GM19395 (cell line): ENCODE measurements at regions not wholly inside any gene's neighbourhood (a gene's known extent, or its start where the extent isn't known, plus 50 kb on each side); places are given as distances from the start of the nearest gene placed in this dataset.
"Not testable (repeated sequence)": the region's sequence is repeated elsewhere in the genome, so short reads cannot be mapped to it uniquely, and the experiment has no call there.

Experiments
- ATAC-seq: cut with Tn5 transposase; IDR thresholded peaks from one replicate; pipeline ENCODE4 v1.9.1; 2021; ENCODE audit warnings: mild to moderate bottlenecking, moderate library complexity; ENCODE audit not compliant: unreplicated experiment

DNA sequence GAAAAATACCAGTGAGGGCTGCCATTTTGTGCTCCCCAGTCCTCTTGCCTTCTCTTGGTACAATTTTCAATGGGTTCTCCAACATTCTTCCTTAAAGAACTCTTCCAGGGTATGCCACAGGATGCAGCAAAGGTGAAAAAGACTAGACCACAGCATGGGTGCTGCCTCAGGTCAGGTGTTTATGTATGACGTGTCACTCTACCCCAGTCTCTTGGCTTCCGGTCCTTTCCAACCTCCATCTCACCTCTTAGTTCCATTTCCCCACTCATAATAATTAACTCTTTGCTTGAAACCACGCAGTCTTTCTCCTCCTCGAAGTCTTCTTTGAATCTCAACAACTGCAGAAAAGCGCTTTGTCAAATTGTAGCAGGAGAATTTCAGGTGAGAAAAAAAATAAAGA, 104.7 kb upstream of the TBC1D5 start:
- ATAC-seq = no peak

DNA sequence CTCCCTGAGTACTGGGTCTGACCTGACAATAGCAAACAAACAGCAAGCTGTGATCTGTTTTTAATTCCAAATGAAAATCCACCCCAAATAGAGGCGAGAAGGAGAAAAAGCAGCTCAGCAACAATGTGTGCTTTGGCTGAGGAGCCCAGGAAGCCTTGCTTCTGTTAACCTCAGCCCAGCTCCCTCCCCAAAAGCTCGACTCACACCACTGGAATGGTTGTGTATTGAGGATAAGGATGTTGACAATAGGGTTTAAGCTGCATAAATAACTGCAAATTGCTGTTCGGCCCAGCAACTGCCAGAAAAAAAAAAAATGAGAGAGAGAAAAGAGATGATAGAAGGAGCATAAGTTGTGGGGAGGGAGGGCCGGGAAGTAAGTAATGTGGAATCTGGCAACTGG, 104.0 kb upstream of the TBC1D5 start:
- ATAC-seq = no peak

DNA sequence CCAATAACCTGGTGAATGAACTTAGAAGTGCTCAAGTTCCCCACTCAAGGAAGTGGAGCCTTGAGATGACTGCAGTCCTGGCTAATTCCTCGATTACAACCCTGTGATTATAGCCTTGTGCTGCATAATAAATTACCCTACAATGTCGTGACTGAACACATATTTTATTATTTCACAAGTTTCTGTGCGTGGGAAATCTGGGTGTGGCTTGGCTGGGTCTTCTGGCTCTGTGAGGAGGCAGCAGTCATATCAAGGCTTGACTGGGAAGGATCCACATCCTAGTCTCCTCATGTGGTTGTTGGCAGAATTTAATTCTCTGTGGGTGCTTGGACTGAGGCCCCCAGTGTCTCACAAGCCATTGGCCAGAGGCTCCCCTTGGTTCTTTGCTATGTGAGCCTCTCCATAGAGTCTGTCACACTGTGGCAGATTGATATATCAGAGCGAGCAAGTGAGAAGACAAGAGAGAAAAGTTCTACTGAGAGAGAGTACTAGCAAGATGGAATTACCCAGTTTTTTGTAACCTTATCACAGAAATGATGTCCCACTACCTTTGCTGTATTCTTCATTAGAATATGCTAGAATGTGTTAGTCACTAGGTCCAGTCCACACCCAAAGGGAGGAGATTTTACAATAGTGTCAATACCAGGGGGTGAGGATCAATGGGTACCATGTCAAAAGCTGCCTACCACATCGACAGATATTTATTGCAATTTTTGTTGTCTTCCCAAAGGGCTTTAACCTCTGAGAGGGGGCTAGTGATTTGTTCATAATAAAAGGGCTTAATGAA, 102.8 kb upstream of the TBC1D5 start:
- ATAC-seq = no peak

DNA sequence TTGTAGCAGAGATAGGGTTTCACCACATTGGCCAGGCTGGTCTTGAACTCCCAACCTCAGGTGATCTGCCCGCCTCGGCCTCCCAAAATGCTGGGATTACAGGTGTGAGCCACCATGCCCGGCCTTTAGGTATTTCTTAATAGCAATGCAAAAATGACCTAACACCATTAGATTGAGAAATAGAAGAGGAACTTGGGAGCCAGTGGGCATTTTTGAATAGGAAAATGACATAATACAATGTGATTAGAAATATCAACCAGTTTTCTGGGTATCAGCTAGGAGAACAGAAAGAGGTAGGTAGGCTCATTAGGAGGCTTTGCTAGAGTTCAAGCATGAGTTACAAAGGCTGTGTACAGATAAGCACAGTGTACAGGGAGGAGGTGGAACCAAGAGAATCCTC, 101.8 kb upstream of the TBC1D5 start:
- ATAC-seq = no peak

DNA sequence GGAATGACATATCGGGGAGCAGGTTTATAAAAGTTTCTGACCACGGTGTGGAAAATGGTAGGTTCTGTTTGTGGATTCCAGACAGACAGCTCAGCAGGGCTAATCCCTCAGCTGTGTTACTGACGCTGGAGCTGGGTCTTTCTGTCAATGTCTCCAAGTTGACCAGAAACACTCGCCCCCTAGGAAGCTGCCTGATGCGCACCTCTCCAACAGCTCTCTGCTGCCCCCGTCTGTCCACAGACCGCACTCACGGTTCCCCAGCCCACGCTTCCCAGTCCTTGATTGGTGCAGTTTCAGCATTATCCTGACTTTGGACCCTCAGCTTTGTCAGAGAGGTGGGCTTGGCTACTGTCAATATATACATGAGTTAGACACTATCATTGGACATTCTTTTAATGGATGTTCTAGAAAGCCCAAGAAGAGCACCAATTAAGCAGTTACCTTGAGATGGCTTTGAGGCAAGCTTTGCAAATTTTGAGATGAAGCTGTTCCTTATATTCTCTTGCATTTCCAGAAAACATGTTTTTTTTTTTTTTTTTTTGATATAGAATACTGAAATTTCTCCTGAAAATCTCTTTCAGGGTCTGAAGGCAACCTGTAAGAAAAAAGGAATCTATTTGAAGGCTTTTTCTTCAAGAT, 98.9 kb upstream of the TBC1D5 start:
- peak; percentile 92 for ATAC-seq

GRCh38 chr3:17840651-17841050, 98.2 kb upstream of the TBC1D5 start:
- ATAC-seq = no peak

DNA sequence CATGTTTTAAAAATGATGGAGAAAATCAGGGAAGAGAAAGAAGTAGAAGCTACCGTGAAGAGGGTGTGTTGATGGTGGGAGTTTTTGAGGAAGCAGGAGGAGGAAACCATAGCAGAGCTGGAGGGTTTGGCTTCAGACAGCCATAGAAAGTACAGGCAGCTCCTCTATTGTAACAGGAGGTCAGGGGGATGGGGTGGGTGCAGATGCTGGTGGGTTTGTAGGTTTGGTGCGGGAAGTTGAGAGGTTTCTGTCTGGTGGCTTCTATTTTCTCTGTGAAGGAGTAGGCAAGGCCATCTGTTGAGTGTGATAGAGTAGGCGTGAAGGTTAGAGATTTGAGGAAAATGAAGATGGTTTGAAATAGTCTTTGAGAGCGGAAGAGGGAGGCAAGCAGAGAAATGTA, 97.7 kb upstream of the TBC1D5 start:
- no peak for ATAC-seq

- ATAC-seq = no peak
These were observed 94.5 kb upstream of the TBC1D5 start for GRCh38 chr3:17836919-17837318.

GRCh38 chr3:17836092-17836491, 93.7 kb upstream of the TBC1D5 start:
- ATAC-seq = no peak

DNA sequence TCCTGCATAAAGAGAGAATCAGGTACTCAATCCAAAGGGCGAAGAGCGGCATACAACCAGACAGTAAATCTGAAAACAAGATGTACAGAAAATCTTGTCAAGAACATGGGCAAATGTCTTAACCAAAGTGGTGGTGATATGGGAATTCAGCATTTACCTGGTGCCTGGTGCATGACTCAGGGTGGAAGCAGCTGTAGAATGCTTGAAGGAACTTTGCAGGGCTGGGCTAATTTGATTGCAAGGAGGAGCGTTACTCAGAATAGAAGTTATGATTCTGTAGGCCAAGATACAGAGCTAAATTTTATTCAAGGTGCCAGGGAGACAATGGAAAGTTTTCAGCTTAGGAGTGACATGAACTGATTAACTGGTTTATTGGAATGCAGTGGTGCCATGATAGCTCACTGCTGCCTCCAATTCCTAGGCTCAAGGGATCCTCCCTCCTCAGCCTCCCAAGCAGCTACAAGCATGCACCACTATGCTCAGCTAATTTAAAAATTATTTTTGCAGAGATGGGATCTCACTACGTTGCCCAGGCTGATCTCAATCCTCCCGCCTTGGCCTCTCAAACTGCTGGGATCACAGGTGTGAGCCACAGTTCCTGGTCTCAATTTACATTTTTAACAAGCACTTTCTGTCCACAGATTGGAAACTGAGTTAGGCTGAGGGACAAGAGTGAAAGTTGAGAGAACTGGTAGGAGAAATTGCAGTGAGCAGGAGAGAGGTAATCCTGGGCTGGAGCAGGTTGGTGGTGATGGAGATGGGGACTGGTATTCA, 91.5 kb upstream of the TBC1D5 start:
- no peak for ATAC-seq

DNA sequence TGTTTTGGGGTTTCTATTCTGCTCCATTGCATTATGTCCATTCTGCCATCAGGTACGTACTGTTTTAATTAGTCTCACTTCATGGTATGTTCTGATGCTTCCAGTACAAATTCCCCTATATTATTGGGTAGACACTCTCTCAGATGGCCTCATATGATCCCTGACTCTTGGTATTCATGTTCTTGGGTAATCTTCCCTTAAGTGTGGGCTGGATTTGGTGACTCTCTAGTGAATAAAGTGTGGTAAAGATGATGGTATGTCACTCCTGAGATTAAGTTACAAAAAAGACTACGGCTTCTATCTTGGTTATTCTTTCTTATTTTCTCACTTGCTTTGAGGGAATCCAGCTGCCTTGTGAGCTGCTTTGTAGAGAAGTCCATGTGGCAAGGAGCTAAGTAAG, 89.6 kb upstream of the TBC1D5 start:
- ATAC-seq = no peak

- no peak for ATAC-seq
These were observed 88.9 kb upstream of the TBC1D5 start for GRCh38 chr3:17831366-17831765.

DNA sequence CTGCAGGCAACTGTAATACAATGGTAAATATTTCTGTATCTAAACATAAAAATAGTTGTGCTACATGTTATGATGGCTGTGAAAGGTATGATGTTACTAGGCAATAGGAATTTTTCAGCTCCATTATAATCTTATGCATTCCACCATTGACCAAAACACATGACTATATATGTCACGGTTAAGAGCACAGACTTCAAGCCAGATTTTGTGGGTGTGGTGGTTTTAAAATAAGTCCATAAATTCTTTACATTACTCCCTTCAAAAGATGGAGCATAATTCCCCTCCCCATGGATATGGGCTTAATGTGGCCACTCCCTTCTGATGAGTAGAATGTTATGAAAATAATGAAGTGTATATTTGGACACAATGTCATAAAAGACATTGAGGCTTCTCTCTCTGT, 88.4 kb upstream of the TBC1D5 start:
- no peak for ATAC-seq

GRCh38 chr3:17828388-17828787, 86.0 kb upstream of the TBC1D5 start:
- ATAC-seq = no peak

- no peak for ATAC-seq
These were observed 82.9 kb upstream of the TBC1D5 start for GRCh38 chr3:17825298-17825697.

- no peak for ATAC-seq
These were observed 81.4 kb upstream of the TBC1D5 start for GRCh38 chr3:17823816-17824215.

DNA sequence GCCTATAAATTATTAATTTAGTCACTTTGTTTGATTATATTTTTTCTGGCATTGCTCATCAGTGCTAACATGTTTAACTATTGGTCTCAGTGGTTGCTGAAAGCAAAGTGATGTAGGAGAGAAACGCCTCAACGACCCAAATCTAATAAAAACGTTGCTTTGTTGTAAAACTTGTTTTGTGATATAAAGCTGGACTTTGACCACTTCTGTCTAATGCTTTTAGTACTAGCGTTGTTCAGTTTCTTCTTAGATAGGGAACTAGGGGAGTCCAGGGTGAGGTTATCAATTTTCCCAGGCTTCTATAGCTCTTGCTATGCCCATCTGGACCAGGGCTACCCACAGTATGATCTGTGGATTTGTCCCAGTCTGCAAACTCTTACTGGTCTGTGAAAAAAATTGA, 80.6 kb upstream of the TBC1D5 start:
- no peak for ATAC-seq

GRCh38 chr3:17820704-17821103, 78.3 kb upstream of the TBC1D5 start:
- no peak for ATAC-seq

DNA sequence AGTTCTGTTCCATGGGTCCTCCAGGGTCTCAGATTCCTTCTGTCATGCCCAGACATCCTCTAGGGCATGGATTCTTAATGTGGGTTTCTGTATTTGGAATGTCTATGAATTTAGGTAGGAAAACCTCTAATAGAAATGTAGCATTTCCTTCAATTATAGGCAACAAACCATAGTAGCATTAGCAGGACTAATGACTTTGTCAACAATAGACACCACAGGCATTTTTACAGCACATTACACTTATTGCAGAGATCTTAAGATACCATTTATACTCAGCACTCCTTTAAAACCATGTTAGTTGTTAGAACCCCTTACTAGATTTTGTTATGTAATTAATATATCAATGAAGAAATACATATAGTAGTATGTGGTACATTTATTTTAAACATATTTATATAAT, 77.8 kb upstream of the TBC1D5 start:
- no peak for ATAC-seq

GRCh38 chr3:17817973-17818372, 75.5 kb upstream of the TBC1D5 start:
- ATAC-seq = not testable (repeated sequence)

GRCh38 chr3:17817545-17817944, 75.1 kb upstream of the TBC1D5 start:
- no peak for ATAC-seq

DNA sequence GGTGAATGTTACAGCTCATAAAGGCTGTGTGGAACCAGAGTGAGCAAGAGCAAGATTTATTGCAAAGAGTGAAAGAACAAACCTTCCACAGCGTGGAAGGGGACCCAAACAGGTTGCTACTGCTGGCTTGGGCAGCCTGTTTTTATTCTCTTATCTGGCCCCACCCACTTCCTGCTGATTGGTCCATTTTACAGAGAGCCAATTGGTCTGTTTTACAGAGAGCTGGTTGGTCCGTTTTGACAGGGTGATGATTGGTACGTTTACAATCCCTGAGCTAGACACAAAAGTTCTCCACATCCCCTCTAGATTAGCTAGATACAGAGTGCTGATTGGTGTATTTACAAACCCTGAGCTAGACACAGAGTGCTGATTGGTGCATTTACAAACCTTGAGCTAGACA, 74.4 kb upstream of the TBC1D5 start:
- not testable (repeated sequence) for ATAC-seq
